H1 (cell line): ENCODE measurements at regions not wholly inside any gene's neighbourhood (a gene's known extent, or its start where the extent isn't known, plus 50 kb on each side); places are given as distances from the start of the nearest gene placed in this dataset.

Experiments
- CTCF ChIA-PET: fragments of 300-600 bp; sonication (Branson Sonifier 250); formaldehyde crosslinking; loops from one replicate; lab custom pipeline; 2021; ENCODE audit not compliant: partially characterized antibody; lab: Charles Lee
- POLR2A ChIA-PET: fragments of 300-600 bp; sonication (Branson Sonifier 250); formaldehyde crosslinking; loops from one replicate; lab custom pipeline; 2021; ENCODE audit warnings: inconsistent platforms; ENCODE audit not compliant: partially characterized antibody; lab: Charles Lee
- DNase-seq, 2 experiments: peaks; one replicate each; pipeline versions ENCODE4 v3.0.0 to v3.0.0-alpha.2; 2010 to 2022; ENCODE audit warnings: low spot score in 2 of 2, low read depth in 1 of 2, mixed read lengths in 1 of 2
- FAIRE-seq: peaks from 2 replicates; lab custom pipeline; 2011; peaks lifted over from hg19 to GRCh38; lab: Jason Lieb, UNC
- H2AFZ ChIP-seq: 2 replicates; pipeline ENCODE4 v1.8.1; 2012; ENCODE audit warnings: low read length, inconsistent platforms
- H2AK5ac ChIP-seq: 2 replicates; pipeline ENCODE4 v1.6.1; 2013; ENCODE audit warnings: low read depth, low read length
- H2BK120ac ChIP-seq: replicated peaks from 2 replicates; pipeline ENCODE3; 2013; ENCODE audit warnings: low read depth, low read length, inconsistent platforms
- H2BK12ac ChIP-seq: 2 replicates; pipeline ENCODE4 v1.6.1; 2013; ENCODE audit warnings: low read depth, low read length
- H2BK15ac ChIP-seq: 2 replicates; pipeline ENCODE4 v1.6.1; 2013; ENCODE audit warnings: low read length
- H2BK20ac ChIP-seq: 2 replicates; pipeline ENCODE4 v1.6.1; 2013; ENCODE audit warnings: low read length
- H2BK5ac ChIP-seq: 2 replicates; pipeline ENCODE4 v1.6.1; 2013; ENCODE audit warnings: low read depth, low read length
- H3K14ac ChIP-seq: 2 replicates; pipeline ENCODE4 v1.6.1; 2013; ENCODE audit warnings: inconsistent platforms; ENCODE audit not compliant: insufficient read length
- H3K18ac ChIP-seq: 2 replicates; pipeline ENCODE4 v1.6.1; 2013; ENCODE audit warnings: low read length; ENCODE audit errors: extremely low read depth
- H3K23ac ChIP-seq: 2 replicates; pipeline ENCODE4 v1.6.1; 2013; ENCODE audit warnings: inconsistent platforms; ENCODE audit not compliant: insufficient read length
- H3K23me2 ChIP-seq: 2 replicates; pipeline ENCODE4 v1.6.1; 2013; ENCODE audit warnings: low read depth, low read length
- H3K27ac ChIP-seq: 2 replicates; pipeline ENCODE4 v1.6.1; 2011; ENCODE audit warnings: low read depth, low read length, inconsistent platforms
- H3K27me3 ChIP-seq, 4 experiments: replicated peaks in 1 of 4; 1 replicate in 1 of 4; 2 replicates in 3 of 4; pipeline versions ENCODE4 v1.6.1 to v1.8.1; 2011 to 2013; ENCODE audit warnings: low read length in 3 of 4, mild to moderate bottlenecking in 3 of 4, inconsistent platforms in 2 of 4, mixed read lengths in 2 of 4, moderate library complexity in 1 of 4; ENCODE audit not compliant: control insufficient read depth in 3 of 4, insufficient read depth in 3 of 4; ENCODE audit errors: extremely low read depth in 1 of 4
- H3K36me3 ChIP-seq, 4 experiments: 2 replicates each; pipeline versions ENCODE4 v1.6.1 to v1.8.1; 2011 to 2013; ENCODE audit warnings: mild to moderate bottlenecking in 4 of 4, low read length in 3 of 4, moderate library complexity in 2 of 4, control low read depth in 1 of 4, inconsistent platforms in 1 of 4; ENCODE audit not compliant: insufficient read depth in 4 of 4, control insufficient read depth in 2 of 4
- H3K4ac ChIP-seq: replicated peaks from 2 replicates; pipeline ENCODE3; 2013; ENCODE audit warnings: low read length, low read depth, mixed read lengths, inconsistent platforms; ENCODE audit not compliant: insufficient read length
- H3K4me1 ChIP-seq, 4 experiments: replicated peaks in 1 of 4; 1 replicate in 1 of 4; 2 replicates in 3 of 4; pipeline versions ENCODE4 v1.6.1 to v1.8.1; 2011 to 2013; ENCODE audit warnings: low read length in 3 of 4, inconsistent platforms in 2 of 4, mixed read lengths in 1 of 4; ENCODE audit not compliant: insufficient read depth in 4 of 4, control insufficient read depth in 3 of 4
- H3K4me2 ChIP-seq, 2 experiments: 2 replicates each; pipeline versions ENCODE4 v1.6.1 to v1.8.1; 2011 to 2013; ENCODE audit warnings: low read depth in 2 of 2, low read length in 2 of 2, control low read depth in 1 of 2, inconsistent platforms in 1 of 2, mild to moderate bottlenecking in 1 of 2; ENCODE audit not compliant: insufficient read depth in 1 of 2
- H3K4me3 ChIP-seq, 4 experiments: fragments of 200-600, 300-600 bp in 1 of 4; sonication (generic), shearing (Covaris generic), sonication (Bioruptor Twin) in 1 of 4; 2 replicates each; pipeline versions ENCODE4 v1.5.1 to v1.8.1; 2011 to 2016; ENCODE audit warnings: low read length in 4 of 4, low read depth in 3 of 4, control low read depth in 2 of 4, inconsistent platforms in 2 of 4, mild to moderate bottlenecking in 2 of 4, mixed read lengths in 1 of 4, moderate library complexity in 1 of 4; ENCODE audit not compliant: insufficient read depth in 2 of 4; ENCODE audit errors: extremely low read depth in 1 of 4
- H3K56ac ChIP-seq: replicated peaks from 2 replicates; pipeline ENCODE3; 2013; ENCODE audit warnings: low read depth, mild to moderate bottlenecking, mixed read lengths, low read length, inconsistent platforms; ENCODE audit not compliant: insufficient read length
- H3K79me1 ChIP-seq: 2 replicates; pipeline ENCODE4 v1.6.1; 2013; ENCODE audit warnings: low read depth, low read length, control low read depth
- H3K79me2 ChIP-seq, 2 experiments: 2 replicates each; pipeline versions ENCODE4 v1.6.1 to v1.8.1; 2012 to 2013; ENCODE audit warnings: low read length in 2 of 2, mild to moderate bottlenecking in 2 of 2, inconsistent platforms in 1 of 2; ENCODE audit not compliant: insufficient read depth in 2 of 2, control insufficient read depth in 1 of 2
- H3K9ac ChIP-seq, 4 experiments: replicated peaks in 1 of 4; 1 replicate in 1 of 4; 2 replicates in 3 of 4; pipeline versions ENCODE4 v1.6.1 to v1.8.1; 2011 to 2013; ENCODE audit warnings: low read depth in 3 of 4, low read length in 3 of 4, control low read depth in 2 of 4, mild to moderate bottlenecking in 2 of 4, moderate library complexity in 2 of 4, inconsistent platforms in 1 of 4; ENCODE audit errors: extremely low read depth in 1 of 4
- H3K9me3 ChIP-seq, 2 experiments: 2 replicates each; pipeline versions ENCODE4 v1.6.1 to v1.8.1; 2012 to 2013; ENCODE audit warnings: mild to moderate bottlenecking in 2 of 2, moderate library complexity in 2 of 2, control low read depth in 1 of 2, inconsistent platforms in 1 of 2, low read depth in 1 of 2, low read length in 1 of 2, mixed read lengths in 1 of 2; ENCODE audit not compliant: insufficient read depth in 2 of 2
- H4K20me1 ChIP-seq, 2 experiments: replicated peaks in 1 of 2; 2 replicates each; pipeline versions ENCODE3 to v1.8.1; 2011 to 2013; ENCODE audit warnings: inconsistent platforms in 2 of 2, low read length in 2 of 2, mild to moderate bottlenecking in 1 of 2; ENCODE audit not compliant: insufficient read depth in 2 of 2, control insufficient read depth in 1 of 2
- H4K5ac ChIP-seq: 2 replicates; pipeline ENCODE4 v1.6.1; 2013; ENCODE audit warnings: low read length, low read depth, mixed read lengths, inconsistent platforms; ENCODE audit not compliant: insufficient read length
- H4K8ac ChIP-seq: 2 replicates; pipeline ENCODE4 v1.8.0; 2013; ENCODE audit warnings: mild to moderate bottlenecking, moderate library complexity, low read length, inconsistent platforms; ENCODE audit not compliant: insufficient read depth; ENCODE audit errors: extremely low read depth
- H4K91ac ChIP-seq: replicated peaks from 2 replicates; pipeline ENCODE3; 2013; ENCODE audit warnings: low read length, mixed read lengths, inconsistent platforms; ENCODE audit not compliant: insufficient read length
- CBX5 ChIP-seq: fragments of 300-800, 300-1000 bp; sonication (generic); IDR thresholded peaks from 2 replicates; pipeline ENCODE4 v1.7.1; 2016; ENCODE audit warnings: antibody characterized with exemption, low read length, low read depth
- E2F6 ChIP-seq: IDR thresholded peaks from 2 replicates; pipeline ENCODE4 v1.6.1; 2012; ENCODE audit warnings: inconsistent platforms
- FOSL1 ChIP-seq: IDR thresholded peaks from 2 replicates; pipeline ENCODE4 v1.6.1; 2011; ENCODE audit warnings: mild to moderate bottlenecking, low read depth, low read length, moderate library complexity; ENCODE audit not compliant: insufficient read depth
- HDAC2 ChIP-seq, 2 experiments: fragments of 300-600 bp in 1 of 2; sonication (generic) in 1 of 2; IDR thresholded peaks; 2 replicates each; pipeline ENCODE4 v1.6.1; 2011 to 2012; ENCODE audit warnings: low read depth in 2 of 2, low read length in 2 of 2, mild to moderate bottlenecking in 2 of 2, moderate library complexity in 2 of 2, borderline replicate concordance in 1 of 2, inconsistent platforms in 1 of 2
- RAD21 ChIP-seq, 2 experiments: IDR thresholded peaks in 1 of 2; conservative IDR thresholded peaks in 1 of 2; 2 replicates each; pipeline ENCODE4 v1.6.1; 2011; ENCODE audit warnings: low read depth in 2 of 2, low read length in 2 of 2, improper control_type of control experiment in 1 of 2, inconsistent platforms in 1 of 2, mild to moderate bottlenecking in 1 of 2, moderate library complexity in 1 of 2
- RBBP5 ChIP-seq: IDR thresholded peaks from 2 replicates; pipeline ENCODE4 v1.7.1; 2012; ENCODE audit warnings: low read depth, mild to moderate bottlenecking, inconsistent platforms, low read length, moderate library complexity, borderline replicate concordance
- SRF ChIP-seq: IDR thresholded peaks from 2 replicates; pipeline ENCODE4 v1.6.1; 2011; ENCODE audit warnings: mild to moderate bottlenecking, low read depth, low read length, moderate library complexity
- SUZ12 ChIP-seq: fragments of 200-600 bp; sonication (generic); IDR thresholded peaks from 2 replicates; pipeline ENCODE4 v1.6.1; 2012; ENCODE audit warnings: mild to moderate bottlenecking, inconsistent platforms, low read length, moderate library complexity, mixed read lengths
- WGBS, 2 experiments: shearing (Covaris generic) in 1 of 2; methylation state at CpG; one replicate each; pipeline versions ENCODE4 v1.1.6 to v1.1.7; 2013 to 2015; ENCODE audit warnings: low lambda C conversion rate in 2 of 2, mixed read lengths in 2 of 2, inconsistent platforms in 1 of 2, low coverage in 1 of 2, missing lambda C conversion rate in 1 of 2; ENCODE audit not compliant: insufficient replicate concordance in 2 of 2, insufficient coverage in 1 of 2, insufficient read length in 1 of 2; ENCODE audit errors: extremely low coverage in 1 of 2, missing lambda C conversion rate in 1 of 2; 5-methylcytosine and 5-hydroxymethylcytosine counted together

- Histone ChIP-seq H2BK20ac (no peak overlapping the region), H2BK120ac (no peak overlapping the region), H2AK5ac (no peak overlapping the region), H2BK12ac (no peak overlapping the region), H3K27me3 (no peaks in the 10 kb centered on the region), H3K27ac (no peak overlapping the region), H3K9ac (no peak overlapping the region), H3K23ac (no peak overlapping the region), H3K4me3 (no peak overlapping the region), H3K14ac (no peak overlapping the region), H3K36me3 (no peaks in the 10 kb centered on the region), H3K79me1 (no peaks in the 10 kb centered on the region), H4K91ac (no peak overlapping the region), H2AFZ (no peak overlapping the region), H2BK15ac (no peak overlapping the region), H3K4ac (no peak overlapping the region), H3K23me2 (no peaks in the 10 kb centered on the region), H4K8ac (no peak overlapping the region), H3K4me2 (no peak overlapping the region), H3K79me2 (no peaks in the 10 kb centered on the region), H3K56ac (no peak overlapping the region), H4K20me1 (peaks cover 0 to 2% of the 10 kb centered on the region in 2 experiments), H3K4me1 (no peaks in the 10 kb centered on the region; a peak in 2 of 7 replicates), H2BK5ac (no peak overlapping the region), H4K5ac (no peak overlapping the region), H3K9me3 (no peaks in the 10 kb centered on the region), H3K18ac (no peak overlapping the region)
- TF ChIP-seq SUZ12, result no peak
- no peak for TF ChIP-seq E2F6
- TF ChIP-seq CBX5, result no peak
- TF ChIP-seq FOSL1, result no peak
- no peak for TF ChIP-seq SRF
- no peak for TF ChIP-seq RAD21 (IDR thresholded peaks at IDR 0.05 in 1 of 2, conservative IDR thresholded peaks at IDR 0.05 in 1 of 2; ENCODE audit: low read depth in 2 of 2, low read length in 2 of 2)
- TF ChIP-seq HDAC2 (IDR thresholded peaks at IDR 0.05; ENCODE audit: borderline replicate concordance in 1 of 2, low read depth in 2 of 2, low read length in 2 of 2), result no peak
- no peak for TF ChIP-seq RBBP5
- FAIRE-seq (no peak), DNase-seq (no peak)
- ChIA-PET CTCF (interaction anchor here (0.7 kb wide), 1 partner anchor 74 kb away, joined by 3 read pairs; no protein-coding TSS in a partner anchor), POLR2A (no interaction called here)
- WGBS, 2 experiments, result 92% methylated on average over 10 of the region's 10 CpGs; no CpG with 5 or more reads in 1 of the 2 experiments
Measured at GRCh38 chr4:1542226-1542490, 135.9 kb upstream of the NKX1-1 start.
